ENCODE measurements at regions not wholly inside any gene's neighbourhood (a gene's known extent, or its start where the extent isn't known, plus 50 kb on each side); places are given as distances from the start of the nearest gene placed in this dataset.

- no peak for TF ChIP-seq EZH2phosphoT487 (IDR thresholded peaks at IDR 0.05; ENCODE audit: borderline replicate concordance, low read length)
- no peak for TF ChIP-seq CTCF (conservative IDR thresholded peaks at IDR 0.05; ENCODE audit: low read depth, low read length)
- TF ChIP-seq EZH2 (IDR thresholded peaks at IDR 0.05; ENCODE audit: low read length, unreplicated experiment): no peak
These were observed 314.4 kb upstream of the ZEB2 start for GRCh38 chr2:144834363-144834762.

All from PC-3 (cell line).